AML-193 (cell line): ENCODE measurements at regions not wholly inside any gene's neighbourhood (a gene's known extent, or its start where the extent isn't known, plus 50 kb on each side); places are given as distances from the start of the nearest gene placed in this dataset.
A peak's percentile ranks its signal among the peaks of the same experiment; 100 is the strongest.

Experiments used
- DNase-seq, 2 experiments: peaks; one replicate each; lab custom pipeline; 2025; lab: John Stamatoyannopoulos, UW

GRCh38 chr3:177992993-177993970 lies 543.0 kb upstream of the KCNMB2 start:
- no peak for DNase-seq

GRCh38 chr3:177994976-177995375 lies 541.3 kb upstream of the KCNMB2 start:
- DNase-seq = no peak

GRCh38 chr3:177995381-177996085 lies 540.7 kb upstream of the KCNMB2 start:
- DNase-seq = no peak

GRCh38 chr3:178001670-178002101 lies 534.5 kb upstream of the KCNMB2 start:
- DNase-seq = peak; percentile 83 to 88

GRCh38 chr3:178002113-178002512 lies 534.1 kb upstream of the KCNMB2 start:
- DNase-seq = no peak

GRCh38 chr3:178003756-178004155 lies 532.5 kb upstream of the KCNMB2 start:
- peak; percentile 78 to 81 for DNase-seq

- no peak for DNase-seq
These were observed 530.3 kb upstream of the KCNMB2 start for GRCh38 chr3:178005961-178006360.

GRCh38 chr3:178010306-178010705 lies 525.9 kb upstream of the KCNMB2 start:
- DNase-seq = peak; percentile 86

GRCh38 chr3:178019645-178020044 lies 516.6 kb upstream of the KCNMB2 start:
- no peak for DNase-seq

GRCh38 chr3:178022599-178022998 lies 513.6 kb upstream of the KCNMB2 start:
- DNase-seq = no peak

GRCh38 chr3:178028933-178029332 lies 507.3 kb upstream of the KCNMB2 start:
- DNase-seq = no peak

- no peak for DNase-seq
These were observed 499.6 kb upstream of the KCNMB2 start for GRCh38 chr3:178036451-178037144.

- DNase-seq = no peak
These were observed 494.3 kb upstream of the KCNMB2 start for GRCh38 chr3:178041931-178042330.

- no peak for DNase-seq
These were observed 493.9 kb upstream of the KCNMB2 start for GRCh38 chr3:178042376-178042775.

GRCh38 chr3:178043084-178043483 lies 493.2 kb upstream of the KCNMB2 start:
- DNase-seq = no peak

- DNase-seq = no peak
These were observed 491.9 kb upstream of the KCNMB2 start for GRCh38 chr3:178044320-178044719.

GRCh38 chr3:178047496-178047895 lies 488.7 kb upstream of the KCNMB2 start:
- DNase-seq = no peak

GRCh38 chr3:178048768-178049167 lies 487.5 kb upstream of the KCNMB2 start:
- no peak for DNase-seq

- no peak for DNase-seq
These were observed 481.8 kb upstream of the KCNMB2 start for GRCh38 chr3:178054471-178054870.

- DNase-seq = no peak
These were observed 480.3 kb upstream of the KCNMB2 start for GRCh38 chr3:178055939-178056338.

GRCh38 chr3:178056868-178057267 lies 479.4 kb upstream of the KCNMB2 start:
- no peak for DNase-seq

- no peak for DNase-seq
These were observed 477.6 kb upstream of the KCNMB2 start for GRCh38 chr3:178058629-178059028.
